Nephron progenitor cell (in vitro differentiated cells): ENCODE measurements at regions not wholly inside any gene's neighbourhood (a gene's known extent, or its start where the extent isn't known, plus 50 kb on each side); places are given as distances from the start of the nearest gene placed in this dataset.

ENCODE experiments used
- DNase-seq: peaks from one replicate; pipeline ENCODE4 v3.0.0; 2021
- H3K27ac Mint-ChIP-seq: 2 replicates; pipeline ENCODE4 v1.8.0; 2021; ENCODE audit warnings: mild to moderate bottlenecking, moderate library complexity, mixed read lengths
- H3K27me3 Mint-ChIP-seq: 2 replicates; pipeline ENCODE4 v1.8.0; 2021; ENCODE audit warnings: mild to moderate bottlenecking, low read depth, mixed read lengths; ENCODE audit not compliant: poor library complexity
- H3K36me3 Mint-ChIP-seq: 2 replicates; pipeline ENCODE4 v1.8.0; 2021; ENCODE audit warnings: low read depth, mixed read lengths
- H3K4me1 Mint-ChIP-seq: 2 replicates; pipeline ENCODE4 v1.8.0; 2021; ENCODE audit warnings: mixed read lengths
- H3K4me3 Mint-ChIP-seq: 2 replicates; pipeline ENCODE4 v1.8.0; 2021; ENCODE audit warnings: mild to moderate bottlenecking, moderate library complexity, mixed read lengths
- H3K9me3 Mint-ChIP-seq: 2 replicates; pipeline ENCODE4 v1.8.0; 2021; ENCODE audit warnings: mild to moderate bottlenecking, moderate library complexity, mixed read lengths
- CTCF ChIP-seq: fragments of 200-600 bp; sonication (generic); IDR thresholded peaks from 2 replicates; pipeline ENCODE4 v1.5.0; 2021; ENCODE audit warnings: antibody characterized with exemption

GRCh38 chr6:140559458-140559857, 1185.0 kb upstream of the CITED2 start:
- Mint-ChIP-seq H3K9me3 (no peaks in the 10 kb centered on the region), H3K36me3 (no peaks in the 10 kb centered on the region), H3K4me1 (no peaks in the 10 kb centered on the region), H3K4me3 (no peak overlapping the region), H3K27me3 (peaks cover 4% of the 10 kb centered on the region), H3K27ac (no peak overlapping the region)
- TF ChIP-seq CTCF, result no peak
- no peak for DNase-seq

DNA sequence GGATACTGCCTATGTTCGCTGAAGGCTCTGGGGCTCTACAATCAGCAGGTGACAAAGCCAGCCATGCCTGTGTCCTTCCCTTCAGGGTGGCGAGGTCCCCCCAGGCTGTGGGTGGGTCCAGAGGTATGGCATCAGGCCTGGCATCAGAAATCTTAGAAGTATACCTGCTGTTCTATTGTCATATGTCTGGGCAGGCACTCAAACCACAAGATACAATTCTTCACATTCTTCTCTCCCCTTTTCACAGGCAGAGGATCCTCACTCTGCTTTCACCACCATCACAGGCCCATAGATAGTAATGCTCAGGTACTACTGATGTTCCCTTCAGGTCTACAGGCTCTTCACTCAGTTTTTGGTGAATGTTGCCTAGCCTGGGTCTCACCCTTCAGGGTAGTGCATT, 1180.0 kb upstream of the CITED2 start:
- TF ChIP-seq CTCF, result no peak
- H3K27ac Mint-ChIP-seq, result no peak overlapping the region
- no peaks in the 10 kb centered on the region for H3K36me3 Mint-ChIP-seq
- peaks cover 3% of the 10 kb centered on the region for H3K27me3 Mint-ChIP-seq
- no peak overlapping the region for H3K4me3 Mint-ChIP-seq
- H3K9me3 Mint-ChIP-seq, result peaks cover 15% of the 10 kb centered on the region
- DNase-seq, result no peak
- H3K4me1 Mint-ChIP-seq, result no peaks in the 10 kb centered on the region

- H3K36me3 Mint-ChIP-seq, result no peaks in the 10 kb centered on the region
- no peak overlapping the region for H3K27ac Mint-ChIP-seq
- peaks cover 15% of the 10 kb centered on the region for H3K9me3 Mint-ChIP-seq
Measured at GRCh38 chr6:140548366-140548765, 1173.9 kb upstream of the CITED2 start.

DNA sequence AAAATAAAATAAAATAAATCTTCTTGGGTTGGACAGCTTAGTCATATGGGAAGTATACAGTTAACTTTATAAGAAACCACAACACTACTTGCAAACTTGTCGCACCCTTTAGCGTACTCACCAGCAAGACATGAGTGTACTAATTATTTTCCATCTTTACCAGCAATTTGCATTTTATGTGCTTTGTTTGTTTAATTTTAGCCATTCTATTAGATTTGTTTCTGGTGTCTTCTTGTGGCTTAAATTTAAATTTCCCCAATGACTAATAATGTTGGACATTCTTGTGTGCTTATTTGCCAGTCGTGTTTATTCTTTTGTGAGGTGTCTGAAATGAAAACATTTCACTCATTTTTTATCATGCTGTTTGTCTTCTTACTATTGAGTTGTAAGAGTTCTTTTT, 1172.2 kb upstream of the CITED2 start:
- no peak for TF ChIP-seq CTCF
- Mint-ChIP-seq H3K36me3 (no peaks in the 10 kb centered on the region), H3K9me3 (peaks cover 15% of the 10 kb centered on the region), H3K4me1 (no peaks in the 10 kb centered on the region), H3K4me3 (no peak overlapping the region), H3K27ac (no peak overlapping the region), H3K27me3 (peaks cover 3% of the 10 kb centered on the region)
- no peak for DNase-seq

More at GRCh38 chr6:140548366-140548765, 1173.9 kb upstream of the CITED2 start:
- Mint-ChIP-seq H3K4me3 (no peak overlapping the region), H3K27me3 (peaks cover 3% of the 10 kb centered on the region), H3K4me1 (no peaks in the 10 kb centered on the region)
- no peak for TF ChIP-seq CTCF
- no peak for DNase-seq

DNA sequence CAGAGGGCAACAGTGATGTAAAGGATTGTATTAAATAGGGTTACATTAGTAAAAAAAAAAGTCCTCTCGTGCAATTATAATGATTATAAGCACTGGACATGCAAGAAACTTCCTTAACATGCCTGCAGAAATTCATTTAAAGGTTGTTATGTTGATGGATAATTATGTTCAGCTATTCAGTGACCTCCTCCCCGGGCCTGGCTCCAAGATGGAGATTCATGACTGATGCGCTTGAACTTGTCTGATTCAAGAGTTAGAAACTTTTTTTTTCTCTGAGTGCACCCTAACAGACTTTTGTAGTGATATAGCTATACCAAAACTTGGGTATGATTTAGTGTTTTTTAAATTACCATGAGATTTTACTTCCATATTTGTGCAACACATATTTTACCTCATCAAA, 1170.0 kb upstream of the CITED2 start:
- Mint-ChIP-seq H3K4me1 (no peaks in the 10 kb centered on the region), H3K9me3 (no peaks in the 10 kb centered on the region), H3K4me3 (no peak overlapping the region), H3K27ac (no peak overlapping the region), H3K27me3 (no peaks in the 10 kb centered on the region), H3K36me3 (no peaks in the 10 kb centered on the region)
- no peak for DNase-seq
- TF ChIP-seq CTCF, result no peak

- peak overlapping the region; percentile 12 for H3K27ac Mint-ChIP-seq
- H3K4me1 Mint-ChIP-seq, result peaks cover 9% of the 10 kb centered on the region
- no peaks in the 10 kb centered on the region for H3K9me3 Mint-ChIP-seq
- no peak for DNase-seq
- no peak for TF ChIP-seq CTCF
- H3K4me3 Mint-ChIP-seq, result no peak overlapping the region
- H3K27me3 Mint-ChIP-seq, result no peaks in the 10 kb centered on the region
- H3K36me3 Mint-ChIP-seq, result no peaks in the 10 kb centered on the region
Measured at GRCh38 chr6:140542863-140543262, 1168.4 kb upstream of the CITED2 start.
